ENCODE measurements at regions not wholly inside any gene's neighbourhood (a gene's known extent, or its start where the extent isn't known, plus 50 kb on each side); places are given as distances from the start of the nearest gene placed in this dataset.

DNA sequence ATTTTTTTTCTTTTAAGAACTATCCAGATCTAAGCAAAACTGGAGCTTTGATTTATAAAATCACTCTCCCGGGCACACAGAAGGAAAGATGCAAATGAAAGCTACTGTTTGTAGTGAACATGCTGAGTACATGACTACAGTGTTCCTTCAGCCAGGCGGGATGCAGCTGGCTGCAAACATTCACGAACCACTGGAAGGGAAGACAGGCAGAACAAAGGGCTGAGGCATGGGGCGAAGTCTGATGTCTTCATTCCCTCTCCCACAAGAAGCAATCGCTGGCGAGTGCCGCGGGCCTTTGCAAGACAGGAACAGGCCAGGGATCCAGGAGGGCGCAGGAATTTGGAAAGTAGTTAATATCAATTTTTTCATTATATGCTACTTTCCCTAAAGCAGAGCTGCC, 257.9 kb upstream of the AJAP1 start:
- no peak for DNase-seq (ENCODE audit: low spot score)
- in situ Hi-C loops (cut with MboI; ENCODE audit: low pct_unique_long_range_greater_than_20kb, low sequenced_read_pairs, unreplicated experiment) = no loop called here
- TF ChIP-seq, protein P1, sequence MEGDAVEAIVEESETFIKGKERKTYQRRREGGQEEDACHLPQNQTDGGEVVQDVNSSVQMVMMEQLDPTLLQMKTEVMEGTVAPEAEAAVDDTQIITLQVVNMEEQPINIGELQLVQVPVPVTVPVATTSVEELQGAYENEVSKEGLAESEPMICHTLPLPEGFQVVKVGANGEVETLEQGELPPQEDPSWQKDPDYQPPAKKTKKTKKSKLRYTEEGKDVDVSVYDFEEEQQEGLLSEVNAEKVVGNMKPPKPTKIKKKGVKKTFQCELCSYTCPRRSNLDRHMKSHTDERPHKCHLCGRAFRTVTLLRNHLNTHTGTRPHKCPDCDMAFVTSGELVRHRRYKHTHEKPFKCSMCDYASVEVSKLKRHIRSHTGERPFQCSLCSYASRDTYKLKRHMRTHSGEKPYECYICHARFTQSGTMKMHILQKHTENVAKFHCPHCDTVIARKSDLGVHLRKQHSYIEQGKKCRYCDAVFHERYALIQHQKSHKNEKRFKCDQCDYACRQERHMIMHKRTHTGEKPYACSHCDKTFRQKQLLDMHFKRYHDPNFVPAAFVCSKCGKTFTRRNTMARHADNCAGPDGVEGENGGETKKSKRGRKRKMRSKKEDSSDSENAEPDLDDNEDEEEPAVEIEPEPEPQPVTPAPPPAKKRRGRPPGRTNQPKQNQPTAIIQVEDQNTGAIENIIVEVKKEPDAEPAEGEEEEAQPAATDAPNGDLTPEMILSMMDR (IDR thresholded peaks at IDR 0.05; ENCODE audit: extremely low read depth, insufficient read depth, missing control alignments) = no peak

DNA sequence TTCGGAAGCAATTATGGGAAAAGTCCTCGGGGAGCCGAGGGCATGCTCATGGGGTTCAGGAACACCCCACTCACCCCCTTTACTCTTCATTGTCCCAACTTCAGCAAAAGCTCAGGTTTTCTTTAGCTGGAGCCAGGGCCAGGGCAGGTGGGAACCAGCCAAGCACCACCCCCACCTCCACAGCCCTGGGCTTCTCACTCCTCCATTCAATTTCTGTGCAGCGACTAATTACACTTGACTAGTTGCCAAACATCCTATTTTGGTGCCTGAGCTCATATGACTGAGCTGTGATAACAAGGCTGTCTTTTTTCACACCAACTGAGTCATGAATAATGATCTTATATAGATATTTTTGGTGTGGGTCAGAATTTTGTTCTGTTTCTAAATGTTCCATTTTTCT, 257.2 kb upstream of the AJAP1 start:
- no peak for DNase-seq (ENCODE audit: low spot score)
- in situ Hi-C loops (cut with MboI; ENCODE audit: low pct_unique_long_range_greater_than_20kb, low sequenced_read_pairs, unreplicated experiment) = no loop called here
- TF ChIP-seq, protein P1 (IDR thresholded peaks at IDR 0.05; ENCODE audit: extremely low read depth, insufficient read depth, missing control alignments) = no peak

- in situ Hi-C loops (cut with MboI; ENCODE audit: low pct_unique_long_range_greater_than_20kb, low sequenced_read_pairs, unreplicated experiment) = no loop called here
These were observed 252.4 kb upstream of the AJAP1 start for GRCh38 chr1:4402032-4402431.

DNA sequence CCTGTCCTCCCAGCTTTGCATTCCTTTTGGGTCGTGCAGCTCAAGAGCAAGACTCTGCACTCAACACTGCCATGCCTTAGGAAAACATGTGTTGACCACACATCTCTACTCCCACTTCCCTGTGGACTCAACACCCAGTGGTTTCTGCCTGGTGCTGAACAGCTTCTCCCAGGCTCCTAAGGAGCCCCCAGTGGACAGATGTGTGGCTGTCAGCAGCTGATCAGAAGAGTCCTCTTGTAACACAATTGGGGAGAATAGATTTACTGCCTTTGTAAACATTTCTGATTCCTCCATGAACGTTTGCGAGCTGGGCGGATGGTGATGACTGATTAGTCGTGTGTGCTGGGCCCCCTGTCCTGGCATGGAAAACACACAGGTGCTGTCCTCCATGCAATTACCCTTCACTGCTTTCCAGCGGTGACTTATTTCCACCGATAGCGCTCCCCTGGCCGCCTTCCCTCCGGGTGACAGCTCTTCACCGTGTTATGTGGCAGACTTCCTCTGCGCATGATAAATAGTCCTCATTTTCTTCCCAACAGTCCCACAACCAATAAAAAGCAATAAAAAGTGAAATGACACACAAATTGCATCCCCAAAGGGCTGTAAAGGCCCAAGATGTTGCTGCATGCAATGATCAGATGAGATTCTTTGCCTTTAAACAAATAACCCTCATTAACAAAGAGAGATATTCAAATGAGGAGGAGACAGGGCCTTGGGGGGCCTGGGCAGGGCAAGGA, 249.4 kb upstream of the AJAP1 start:
- in situ Hi-C loops (cut with MboI; ENCODE audit: low pct_unique_long_range_greater_than_20kb, low sequenced_read_pairs, unreplicated experiment) = no loop called here
- DNase-seq (ENCODE audit: low spot score) = no peak
- TF ChIP-seq, protein P1 (IDR thresholded peaks at IDR 0.05; ENCODE audit: extremely low read depth, insufficient read depth, missing control alignments) = no peak

More at GRCh38 chr1:4402032-4402431, 252.4 kb upstream of the AJAP1 start:
- no peak for DNase-seq (ENCODE audit: low spot score)
- TF ChIP-seq, protein P1 (IDR thresholded peaks at IDR 0.05; ENCODE audit: extremely low read depth, insufficient read depth, missing control alignments) = no peak

- in situ Hi-C loops (cut with MboI; ENCODE audit: low pct_unique_long_range_greater_than_20kb, low sequenced_read_pairs, unreplicated experiment) = no loop called here
- DNase-seq (ENCODE audit: low spot score) = no peak
- TF ChIP-seq, protein P1 (IDR thresholded peaks at IDR 0.05; ENCODE audit: extremely low read depth, insufficient read depth, missing control alignments) = no peak
These were observed 246.6 kb upstream of the AJAP1 start for GRCh38 chr1:4407851-4408250.

- DNase-seq (ENCODE audit: low spot score) = no peak
- TF ChIP-seq, protein P1 (IDR thresholded peaks at IDR 0.05; ENCODE audit: extremely low read depth, insufficient read depth, missing control alignments) = no peak
- in situ Hi-C loops (cut with MboI; ENCODE audit: low pct_unique_long_range_greater_than_20kb, low sequenced_read_pairs, unreplicated experiment) = no loop called here
These were observed 246.0 kb upstream of the AJAP1 start for GRCh38 chr1:4408380-4408779.
